ENCODE measurements at regions not wholly inside any gene's neighbourhood (a gene's known extent, or its start where the extent isn't known, plus 50 kb on each side); places are given as distances from the start of the nearest gene placed in this dataset.

DNA sequence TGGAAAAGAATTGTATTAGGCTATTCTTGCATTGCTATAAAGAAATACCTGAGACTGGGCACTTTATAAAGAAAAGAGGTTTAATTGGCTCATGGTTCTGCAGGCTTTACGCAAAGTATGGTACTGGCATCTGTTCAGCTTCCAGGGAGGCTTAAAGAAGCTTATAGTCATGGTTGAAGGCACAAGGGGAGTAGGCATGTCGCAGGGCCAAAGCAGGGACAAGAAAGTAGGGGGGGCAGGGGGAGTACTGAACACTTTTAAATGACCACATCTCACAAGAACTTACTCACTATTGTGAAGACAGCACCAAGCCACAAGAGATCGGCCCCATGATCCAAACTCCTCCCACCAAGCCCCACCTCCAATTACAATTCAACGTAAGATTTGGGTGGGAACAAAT is 152.5 kb upstream of the PHF14 start:
- TF ChIP-seq POLR2AphosphoS5 (IDR thresholded peaks at IDR 0.05; ENCODE audit: low read depth, low read length), result no peak
- TF ChIP-seq SIN3A (IDR thresholded peaks at IDR 0.05; ENCODE audit: borderline replicate concordance, insufficient read depth, low read length), result no peak
- no peak for TF ChIP-seq TAF1 (IDR thresholded peaks at IDR 0.05; ENCODE audit: borderline replicate concordance, insufficient read depth, low read length)

All from PFSK-1 (cell line).